ENCODE measurements at regions not wholly inside any gene's neighbourhood (a gene's known extent, or its start where the extent isn't known, plus 50 kb on each side); places are given as distances from the start of the nearest gene placed in this dataset.

DNA sequence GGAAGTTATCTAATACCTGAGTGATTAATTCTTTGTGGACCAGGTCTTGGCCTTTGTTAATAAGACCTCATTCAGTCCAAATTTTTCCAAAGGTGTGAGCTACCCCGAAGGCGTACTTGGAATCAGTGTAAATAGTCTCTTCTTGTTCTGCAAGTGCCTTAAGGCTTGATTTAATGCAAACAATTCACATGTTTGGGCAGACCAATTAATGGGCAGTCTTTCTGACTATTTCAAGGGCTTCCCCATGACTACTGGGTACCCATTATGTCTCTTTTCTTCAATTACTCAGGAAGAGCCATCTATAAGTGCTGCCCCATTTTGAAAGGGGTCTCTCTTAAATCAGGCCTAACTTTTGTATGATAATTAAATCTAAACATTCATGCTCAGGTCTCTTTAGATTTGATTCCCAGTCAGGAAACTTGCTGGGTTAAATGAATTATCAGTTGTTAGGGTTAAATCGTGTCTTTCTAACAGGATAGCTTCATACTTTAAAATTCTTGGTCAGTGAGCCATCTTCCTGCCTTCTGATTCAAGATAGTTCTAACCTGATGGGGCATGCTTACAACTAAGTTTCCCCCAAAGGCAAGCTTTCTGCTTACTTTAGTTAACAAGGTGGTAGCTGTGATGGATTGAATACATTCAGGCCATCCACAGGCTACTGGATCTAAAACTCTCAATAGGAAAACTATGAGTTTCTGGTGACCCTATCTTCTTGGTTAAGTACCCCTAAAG lies 179.6 kb downstream of the CCNG2 start:
- H3K4me3 ChIP-seq (ENCODE audit: low read depth, low read length) = no peak overlapping the region
- no peak overlapping the region for H3K27ac ChIP-seq
- TF ChIP-seq, protein P1, sequence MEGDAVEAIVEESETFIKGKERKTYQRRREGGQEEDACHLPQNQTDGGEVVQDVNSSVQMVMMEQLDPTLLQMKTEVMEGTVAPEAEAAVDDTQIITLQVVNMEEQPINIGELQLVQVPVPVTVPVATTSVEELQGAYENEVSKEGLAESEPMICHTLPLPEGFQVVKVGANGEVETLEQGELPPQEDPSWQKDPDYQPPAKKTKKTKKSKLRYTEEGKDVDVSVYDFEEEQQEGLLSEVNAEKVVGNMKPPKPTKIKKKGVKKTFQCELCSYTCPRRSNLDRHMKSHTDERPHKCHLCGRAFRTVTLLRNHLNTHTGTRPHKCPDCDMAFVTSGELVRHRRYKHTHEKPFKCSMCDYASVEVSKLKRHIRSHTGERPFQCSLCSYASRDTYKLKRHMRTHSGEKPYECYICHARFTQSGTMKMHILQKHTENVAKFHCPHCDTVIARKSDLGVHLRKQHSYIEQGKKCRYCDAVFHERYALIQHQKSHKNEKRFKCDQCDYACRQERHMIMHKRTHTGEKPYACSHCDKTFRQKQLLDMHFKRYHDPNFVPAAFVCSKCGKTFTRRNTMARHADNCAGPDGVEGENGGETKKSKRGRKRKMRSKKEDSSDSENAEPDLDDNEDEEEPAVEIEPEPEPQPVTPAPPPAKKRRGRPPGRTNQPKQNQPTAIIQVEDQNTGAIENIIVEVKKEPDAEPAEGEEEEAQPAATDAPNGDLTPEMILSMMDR (IDR thresholded peaks at IDR 0.05; ENCODE audit: low read depth, low read length, missing control alignments) = no peak
- H3K36me3 ChIP-seq (replicated peaks) = no peaks in the 10 kb centered on the region
- in situ Hi-C loops (cut with HindIII; ENCODE audit: low pct_ligation_motif_present, low sequenced_read_pairs) = no loop called here
- H3K27me3 ChIP-seq (replicated peaks) = no peaks in the 10 kb centered on the region
- DNase-seq = no peak

DNA sequence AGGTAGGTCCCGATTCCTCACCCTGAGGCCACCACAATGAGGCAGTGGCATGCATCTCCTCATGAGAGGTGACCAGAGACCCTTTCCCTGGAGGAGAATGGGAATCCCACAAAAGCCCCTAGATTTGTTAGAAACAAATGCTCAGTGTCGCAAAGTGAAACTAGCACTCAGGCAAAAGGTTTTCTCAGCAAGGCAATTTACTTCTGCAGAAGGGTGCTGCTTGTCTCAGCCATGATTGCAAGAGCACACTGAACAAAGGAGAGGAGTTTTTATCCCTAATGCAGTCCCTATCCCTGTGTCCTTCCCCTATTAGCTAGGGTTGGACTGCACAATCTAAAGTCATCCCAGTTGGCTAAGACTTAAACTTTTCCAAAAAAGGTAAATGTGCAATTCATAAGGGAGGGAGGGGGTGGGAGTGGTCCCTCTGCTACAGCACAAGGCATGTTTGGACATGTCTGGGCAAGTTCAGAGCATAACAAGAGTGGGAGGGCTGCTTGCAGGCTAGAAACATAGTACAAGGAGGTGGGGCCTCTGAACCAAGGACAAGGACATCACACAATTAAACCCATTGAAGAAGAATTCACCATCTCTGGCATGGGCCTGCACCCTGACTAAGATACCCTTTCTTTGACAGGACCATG lies 185.3 kb downstream of the CCNG2 start:
- H3K36me3 ChIP-seq (replicated peaks) = no peaks in the 10 kb centered on the region
- no peaks in the 10 kb centered on the region for H3K27me3 ChIP-seq (replicated peaks)
- no peak for DNase-seq
- TF ChIP-seq, protein P1 (IDR thresholded peaks at IDR 0.05; ENCODE audit: low read depth, low read length, missing control alignments) = no peak
- in situ Hi-C loops (cut with HindIII; ENCODE audit: low pct_ligation_motif_present, low sequenced_read_pairs) = no loop called here
- no peak overlapping the region for H3K27ac ChIP-seq
- H3K4me3 ChIP-seq (ENCODE audit: low read depth, low read length) = no peak overlapping the region

DNA sequence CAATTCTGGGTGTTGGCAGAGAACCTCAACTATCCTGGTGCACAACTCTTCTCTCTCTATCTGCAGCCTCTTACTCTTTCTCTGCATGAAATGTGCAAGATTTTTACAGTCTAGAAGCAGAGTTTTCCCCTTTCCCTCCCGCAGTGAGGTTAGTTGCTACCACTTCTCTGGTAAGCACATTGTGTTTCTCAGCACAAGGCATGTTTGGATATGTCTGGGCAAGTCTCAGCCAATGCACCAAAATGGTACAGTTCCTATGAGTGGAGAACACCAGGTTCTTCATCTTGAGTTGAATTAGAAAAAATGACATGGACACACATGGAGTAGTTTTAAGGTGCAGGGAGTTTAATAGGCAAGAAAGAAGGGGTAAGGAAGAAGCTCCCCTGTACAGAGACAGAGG lies 187.0 kb downstream of the CCNG2 start:
- no peak for DNase-seq
- TF ChIP-seq, protein P1 (IDR thresholded peaks at IDR 0.05; ENCODE audit: low read depth, low read length, missing control alignments) = no peak
- no peak overlapping the region for H3K4me3 ChIP-seq (ENCODE audit: low read depth, low read length)
- H3K27me3 ChIP-seq (replicated peaks) = no peaks in the 10 kb centered on the region
- H3K27ac ChIP-seq = no peak overlapping the region
- H3K36me3 ChIP-seq (replicated peaks) = no peaks in the 10 kb centered on the region
- in situ Hi-C loops (cut with HindIII; ENCODE audit: low pct_ligation_motif_present, low sequenced_read_pairs) = no loop called here

DNA sequence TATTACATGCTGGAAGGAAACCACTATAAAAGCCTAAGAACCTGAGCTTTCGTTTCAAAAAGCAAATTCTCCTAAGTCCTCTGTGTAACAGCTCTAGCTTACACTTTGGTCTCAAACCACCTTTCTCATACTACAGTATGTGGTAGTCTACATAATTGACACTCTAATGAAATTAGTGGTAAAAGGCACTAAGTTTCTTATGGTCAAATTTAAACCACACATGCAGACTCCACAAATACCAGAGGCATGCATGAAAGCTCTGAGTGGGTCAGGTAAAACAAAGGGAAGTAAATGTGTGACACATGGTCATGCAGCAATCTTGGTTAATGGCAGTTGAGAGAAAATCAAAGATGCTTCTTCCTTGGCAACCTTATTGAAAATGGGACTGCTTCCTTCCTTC lies 187.8 kb downstream of the CCNG2 start:
- in situ Hi-C loops (cut with HindIII; ENCODE audit: low pct_ligation_motif_present, low sequenced_read_pairs) = no loop called here
- DNase-seq = no peak
- TF ChIP-seq, protein P1 (IDR thresholded peaks at IDR 0.05; ENCODE audit: low read depth, low read length, missing control alignments) = no peak
- no peak overlapping the region for H3K4me3 ChIP-seq (ENCODE audit: low read depth, low read length)
- no peak overlapping the region for H3K27ac ChIP-seq
- no peaks in the 10 kb centered on the region for H3K36me3 ChIP-seq (replicated peaks)
- no peaks in the 10 kb centered on the region for H3K27me3 ChIP-seq (replicated peaks)

DNA sequence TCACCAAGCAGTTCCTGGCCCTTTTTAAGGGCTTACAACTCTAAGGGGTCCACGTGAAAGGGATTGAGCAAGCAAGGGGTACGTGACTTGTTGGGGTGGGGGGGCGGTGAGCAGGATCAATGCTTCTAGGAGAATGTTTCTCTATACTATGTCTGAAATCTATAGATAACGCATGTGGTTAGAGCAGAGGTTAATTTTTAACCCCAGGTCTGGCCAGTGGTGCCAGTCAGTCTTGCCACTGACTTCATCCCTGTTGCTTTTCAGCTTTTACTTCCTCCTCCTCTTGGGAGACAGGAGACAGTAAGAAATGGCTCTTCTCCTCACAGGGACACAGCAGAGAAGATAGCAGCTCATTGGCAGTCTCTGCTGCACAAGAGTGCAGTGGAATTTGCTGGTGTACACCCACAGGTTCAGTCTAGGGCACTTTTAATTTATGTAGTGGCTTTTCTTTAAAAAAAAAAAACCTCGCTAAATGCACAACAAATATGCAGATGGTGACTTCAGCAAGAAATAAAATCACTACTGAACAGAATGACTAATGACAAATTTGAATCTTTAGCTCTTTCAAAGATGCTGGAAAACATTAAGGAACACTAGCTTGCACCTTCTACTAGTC lies 190.5 kb downstream of the CCNG2 start:
- H3K4me3 ChIP-seq (ENCODE audit: low read depth, low read length) = no peak overlapping the region
- in situ Hi-C loops (cut with HindIII; ENCODE audit: low pct_ligation_motif_present, low sequenced_read_pairs) = no loop called here

More for the DNA sequence above, 190.5 kb downstream of the CCNG2 start:
- DNase-seq = no peak
- H3K27me3 ChIP-seq (replicated peaks) = no peaks in the 10 kb centered on the region
- H3K36me3 ChIP-seq (replicated peaks) = no peaks in the 10 kb centered on the region
- TF ChIP-seq, protein P1 (IDR thresholded peaks at IDR 0.05; ENCODE audit: low read depth, low read length, missing control alignments) = no peak
- H3K27ac ChIP-seq = no peak overlapping the region

Measured in brain microvascular endothelial cell (primary cell).